ENCODE measurements at regions not wholly inside any gene's neighbourhood (a gene's known extent, or its start where the extent isn't known, plus 50 kb on each side); places are given as distances from the start of the nearest gene placed in this dataset.

- WGBS (ENCODE audit: low lambda C conversion rate, missing lambda C conversion rate): 70% methylated on average over 7 of the region's 7 CpGs
- no peak for DNase-seq (ENCODE audit: low spot score)
- no peak for TF ChIP-seq CTCF (IDR thresholded peaks at IDR 0.05; ENCODE audit: poor library complexity)
- TF ChIP-seq EZH2phosphoT487 (IDR thresholded peaks at IDR 0.05; ENCODE audit: low read depth, severe bottlenecking, unreplicated experiment): no peak
- TF ChIP-seq EZH2 (IDR thresholded peaks at IDR 0.05; ENCODE audit: borderline replicate concordance): no peak
- Histone ChIP-seq H3K4me3 (no peak overlapping the region), H3K4me2 (no peak overlapping the region), H2AFZ (no peak overlapping the region), H3K36me3 (replicated peaks; ENCODE audit: insufficient read depth, low read depth) (no peaks in the 10 kb centered on the region), H4K20me1 (ENCODE audit: insufficient read depth, poor library complexity, severe bottlenecking) (no peaks in the 10 kb centered on the region), H3K27ac (no peak overlapping the region), H3K9me3 (ENCODE audit: low read depth) (no peaks in the 10 kb centered on the region), H3K9me2 (replicated peaks; ENCODE audit: insufficient read depth) (no peaks in the 10 kb centered on the region), H3K79me2 (no peaks in the 10 kb centered on the region), H3K27me3 (no peaks in the 10 kb centered on the region), H3K4me1 (ENCODE audit: insufficient read depth) (no peaks in the 10 kb centered on the region)
Measured at GRCh38 chr10:57017356-57018037, 656.4 kb upstream of the ZWINT start.

- H3K4me1 ChIP-seq (ENCODE audit: insufficient read depth): no peaks in the 10 kb centered on the region
- 89% methylated on average over 13 of the region's 13 CpGs for WGBS (ENCODE audit: low lambda C conversion rate, missing lambda C conversion rate)
- no peaks in the 10 kb centered on the region for H3K79me2 ChIP-seq
- H3K9me3 ChIP-seq (ENCODE audit: low read depth): no peaks in the 10 kb centered on the region
- no peak for DNase-seq (ENCODE audit: low spot score)
- no peak overlapping the region for H3K4me3 ChIP-seq
- no peaks in the 10 kb centered on the region for H3K36me3 ChIP-seq (replicated peaks; ENCODE audit: insufficient read depth, low read depth)
- H3K27ac ChIP-seq: no peak overlapping the region
- no peak overlapping the region for H3K4me2 ChIP-seq
- no peaks in the 10 kb centered on the region for H3K9me2 ChIP-seq (replicated peaks; ENCODE audit: insufficient read depth)
- no peak for TF ChIP-seq CTCF (IDR thresholded peaks at IDR 0.05; ENCODE audit: poor library complexity)
- TF ChIP-seq EZH2phosphoT487 (IDR thresholded peaks at IDR 0.05; ENCODE audit: low read depth, severe bottlenecking, unreplicated experiment): no peak
- no peak for TF ChIP-seq EZH2 (IDR thresholded peaks at IDR 0.05; ENCODE audit: borderline replicate concordance)
- H3K27me3 ChIP-seq: no peaks in the 10 kb centered on the region
- no peak overlapping the region for H2AFZ ChIP-seq
- H4K20me1 ChIP-seq (ENCODE audit: insufficient read depth, poor library complexity, severe bottlenecking): no peaks in the 10 kb centered on the region
Measured at GRCh38 chr10:57015595-57016318, 654.7 kb upstream of the ZWINT start.

DNA sequence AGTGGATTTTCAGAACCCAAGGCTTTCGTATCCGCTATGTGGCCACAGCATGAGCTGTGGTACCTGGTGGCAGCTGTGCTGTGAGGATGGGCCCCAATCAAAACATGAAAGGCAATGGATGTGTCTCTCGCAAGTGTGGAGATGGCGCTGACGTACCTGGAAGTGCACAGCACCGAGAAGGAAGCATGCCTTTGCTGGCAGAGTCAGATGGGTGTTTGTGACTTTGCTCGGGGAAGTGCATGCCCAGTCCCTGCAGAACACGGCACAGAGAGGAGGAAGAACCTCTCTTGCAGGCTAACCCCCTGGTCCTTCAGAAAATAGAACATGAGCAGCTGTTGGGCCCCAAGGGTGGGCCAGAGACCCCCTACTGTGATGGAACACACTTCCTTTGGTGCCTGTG, 654.1 kb upstream of the ZWINT start:
- Histone ChIP-seq H3K36me3 (replicated peaks; ENCODE audit: insufficient read depth, low read depth) (no peaks in the 10 kb centered on the region), H2AFZ (no peak overlapping the region), H3K9me3 (ENCODE audit: low read depth) (no peaks in the 10 kb centered on the region), H3K27me3 (no peaks in the 10 kb centered on the region), H3K4me1 (ENCODE audit: insufficient read depth) (no peaks in the 10 kb centered on the region), H4K20me1 (ENCODE audit: insufficient read depth, poor library complexity, severe bottlenecking) (no peaks in the 10 kb centered on the region), H3K4me3 (no peak overlapping the region), H3K9me2 (replicated peaks; ENCODE audit: insufficient read depth) (no peaks in the 10 kb centered on the region), H3K4me2 (no peak overlapping the region), H3K79me2 (no peaks in the 10 kb centered on the region), H3K27ac (no peak overlapping the region)
- TF ChIP-seq EZH2 (IDR thresholded peaks at IDR 0.05; ENCODE audit: borderline replicate concordance) (no peak), EZH2phosphoT487 (IDR thresholded peaks at IDR 0.05; ENCODE audit: low read depth, severe bottlenecking, unreplicated experiment) (no peak), CTCF (IDR thresholded peaks at IDR 0.05; ENCODE audit: poor library complexity) (no peak)
- no peak for DNase-seq (ENCODE audit: low spot score)
- 78% methylated on average over 8 of the region's 8 CpGs for WGBS (ENCODE audit: low lambda C conversion rate, missing lambda C conversion rate)

Data from hepatocyte (in vitro differentiated cells).